ENCODE measurements at regions not wholly inside any gene's neighbourhood (a gene's known extent, or its start where the extent isn't known, plus 50 kb on each side); places are given as distances from the start of the nearest gene placed in this dataset.

DNA sequence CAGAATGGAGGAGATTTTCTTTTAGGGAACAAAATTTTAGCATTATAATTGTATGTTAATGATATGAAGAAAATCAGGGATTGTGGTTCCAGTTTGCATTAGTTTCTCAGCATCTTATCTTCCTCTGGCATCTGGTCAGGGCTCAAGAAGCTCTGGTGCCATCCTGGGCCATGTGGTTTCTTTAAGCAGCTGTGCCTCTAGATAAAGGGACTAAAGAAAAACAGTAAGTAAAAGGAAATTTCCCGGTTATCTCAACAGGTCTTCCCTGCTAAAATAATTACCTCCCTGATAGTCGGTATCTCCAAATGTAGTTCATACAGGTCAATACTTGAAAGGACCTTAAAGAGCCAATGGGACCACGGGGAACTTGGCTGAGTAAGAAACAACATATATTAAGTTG is 375.1 kb upstream of the RBMS3 start:
- no peak overlapping the region for H4K8ac ChIP-seq (ENCODE audit: low read depth, low read length)
- no peak overlapping the region for H3K27ac ChIP-seq (replicated peaks; ENCODE audit: low read length)
- H2AFZ ChIP-seq (ENCODE audit: low read length), result no peak overlapping the region
- no peak overlapping the region for H3K4me3 ChIP-seq (ENCODE audit: low read length in 2 of 2)
- DNase-seq (ENCODE audit: low spot score), result no peak
- no peak overlapping the region for H2AK5ac ChIP-seq (ENCODE audit: low read depth, low read length)
- no peak overlapping the region for H2BK5ac ChIP-seq (ENCODE audit: low read length)
- H3K4me2 ChIP-seq (ENCODE audit: insufficient read depth, low read length, poor library complexity, severe bottlenecking), result no peak overlapping the region
- H3K36me3 ChIP-seq (replicated peaks in 1 of 2; ENCODE audit: control insufficient read depth in 2 of 2, insufficient read depth in 2 of 2, low read length in 2 of 2), result no peaks in the 10 kb centered on the region
- H3K27me3 ChIP-seq (ENCODE audit: control insufficient read depth in 3 of 3, insufficient read depth in 3 of 3, low read depth in 1 of 3, low read length in 3 of 3), result peaks cover 0 to 32% (median 0%) of the 10 kb centered on the region in 3 experiments
- no peaks in the 10 kb centered on the region for H3K4me1 ChIP-seq (ENCODE audit: control insufficient read depth in 2 of 2, insufficient read depth in 1 of 2, low read depth in 1 of 2, low read length in 2 of 2)
- no peak overlapping the region for H3K14ac ChIP-seq (ENCODE audit: low read length)
- WGBS, 2 donors (ENCODE audit: extremely low coverage in 2 of 2, insufficient read length in 2 of 2, insufficient replicate concordance in 1 of 2), result no CpG with 5 or more reads among the region's 3 CpGs
- no peak overlapping the region for H3K18ac ChIP-seq (ENCODE audit: low read length)
- no peak overlapping the region for H3K23ac ChIP-seq (ENCODE audit: low read depth, low read length, poor library complexity)
- no peak overlapping the region for H2BK12ac ChIP-seq (ENCODE audit: low read length)
- no peak overlapping the region for H2BK15ac ChIP-seq (ENCODE audit: low read length)
- no peak overlapping the region for H3K4ac ChIP-seq (ENCODE audit: low read length)
- H3K9ac ChIP-seq (ENCODE audit: low read depth, low read length, poor library complexity), result no peak overlapping the region
- H4K91ac ChIP-seq (ENCODE audit: low read depth, low read length, poor library complexity), result no peak overlapping the region
- H3K9me3 ChIP-seq (replicated peaks in 1 of 2; ENCODE audit: control insufficient read depth in 2 of 2, insufficient read depth in 1 of 2, low read depth in 1 of 2, low read length in 2 of 2), result no peaks in the 10 kb centered on the region
- H3K79me1 ChIP-seq (ENCODE audit: low read depth, low read length), result no peaks in the 10 kb centered on the region
- no peak overlapping the region for H2BK120ac ChIP-seq (ENCODE audit: low read depth, low read length)

DNA sequence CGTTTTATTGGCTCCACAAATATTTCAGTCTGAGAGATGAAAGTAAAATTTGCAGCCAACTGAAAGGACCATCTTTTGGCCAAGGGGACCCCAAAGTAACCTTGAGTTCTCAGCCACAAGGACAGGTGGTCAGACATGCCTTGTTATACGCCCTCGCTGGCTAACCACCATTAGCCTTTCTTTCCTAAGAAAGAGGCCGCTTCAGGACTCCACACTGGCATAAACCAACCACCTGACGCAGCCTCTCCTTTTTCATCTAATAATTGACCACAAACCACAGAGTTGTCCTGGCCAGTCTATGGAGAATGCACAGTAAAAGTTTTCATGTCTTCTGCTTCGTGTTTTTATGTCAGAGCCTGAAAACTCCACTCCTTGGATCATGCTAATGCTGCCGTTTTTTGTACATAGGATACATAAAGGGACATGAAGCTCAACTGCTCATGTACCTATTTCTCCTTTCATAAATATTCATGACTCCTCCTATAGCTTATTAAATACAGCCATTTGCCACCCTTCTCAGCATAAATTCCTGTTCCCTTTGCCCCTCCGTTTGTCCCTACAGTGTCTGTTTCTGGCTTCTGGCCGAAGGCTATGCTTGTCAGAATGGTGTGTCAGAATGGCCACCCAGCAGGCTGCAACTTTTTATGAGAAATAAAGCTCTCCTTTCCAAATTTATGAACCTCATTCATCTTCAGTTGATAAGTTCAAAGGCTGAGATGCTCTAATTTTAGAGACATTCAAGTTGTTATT is 374.1 kb upstream of the RBMS3 start:
- H3K36me3 ChIP-seq (replicated peaks in 1 of 2; ENCODE audit: control insufficient read depth in 2 of 2, insufficient read depth in 2 of 2, low read length in 2 of 2), result no peaks in the 10 kb centered on the region
- no peak for DNase-seq (ENCODE audit: low spot score)
- H3K4me3 ChIP-seq (ENCODE audit: low read length in 2 of 2), result no peak overlapping the region
- H3K14ac ChIP-seq (ENCODE audit: low read length), result no peak overlapping the region
- H2BK12ac ChIP-seq (ENCODE audit: low read length), result no peak overlapping the region
- no peak overlapping the region for H2AFZ ChIP-seq (ENCODE audit: low read length)
- no peaks in the 10 kb centered on the region for H3K79me1 ChIP-seq (ENCODE audit: low read depth, low read length)
- H4K91ac ChIP-seq (ENCODE audit: low read depth, low read length, poor library complexity), result no peak overlapping the region
- no peak overlapping the region for H2BK15ac ChIP-seq (ENCODE audit: low read length)
- no peak overlapping the region for H3K9ac ChIP-seq (ENCODE audit: low read depth, low read length, poor library complexity)
- H3K4me1 ChIP-seq (ENCODE audit: control insufficient read depth in 2 of 2, insufficient read depth in 1 of 2, low read depth in 1 of 2, low read length in 2 of 2), result no peaks in the 10 kb centered on the region
- WGBS, 2 donors (ENCODE audit: extremely low coverage in 2 of 2, insufficient read length in 2 of 2, insufficient replicate concordance in 1 of 2), result no CpG with 5 or more reads among the region's 9 CpGs
- H3K9me3 ChIP-seq (replicated peaks in 1 of 2; ENCODE audit: control insufficient read depth in 2 of 2, insufficient read depth in 1 of 2, low read depth in 1 of 2, low read length in 2 of 2), result no peaks in the 10 kb centered on the region
- H3K23ac ChIP-seq (ENCODE audit: low read depth, low read length, poor library complexity), result no peak overlapping the region
- H3K27ac ChIP-seq (replicated peaks; ENCODE audit: low read length), result no peak overlapping the region
- no peak overlapping the region for H3K4me2 ChIP-seq (ENCODE audit: insufficient read depth, low read length, poor library complexity, severe bottlenecking)
- H2AK5ac ChIP-seq (ENCODE audit: low read depth, low read length), result no peak overlapping the region
- H2BK5ac ChIP-seq (ENCODE audit: low read length), result no peak overlapping the region
- H2BK120ac ChIP-seq (ENCODE audit: low read depth, low read length), result no peak overlapping the region
- H4K8ac ChIP-seq (ENCODE audit: low read depth, low read length), result no peak overlapping the region
- peaks cover 0 to 40% (median 0%) of the 10 kb centered on the region in 3 experiments for H3K27me3 ChIP-seq (ENCODE audit: control insufficient read depth in 3 of 3, insufficient read depth in 3 of 3, low read depth in 1 of 3, low read length in 3 of 3)
- no peak overlapping the region for H3K4ac ChIP-seq (ENCODE audit: low read length)
- H3K18ac ChIP-seq (ENCODE audit: low read length), result no peak overlapping the region

DNA sequence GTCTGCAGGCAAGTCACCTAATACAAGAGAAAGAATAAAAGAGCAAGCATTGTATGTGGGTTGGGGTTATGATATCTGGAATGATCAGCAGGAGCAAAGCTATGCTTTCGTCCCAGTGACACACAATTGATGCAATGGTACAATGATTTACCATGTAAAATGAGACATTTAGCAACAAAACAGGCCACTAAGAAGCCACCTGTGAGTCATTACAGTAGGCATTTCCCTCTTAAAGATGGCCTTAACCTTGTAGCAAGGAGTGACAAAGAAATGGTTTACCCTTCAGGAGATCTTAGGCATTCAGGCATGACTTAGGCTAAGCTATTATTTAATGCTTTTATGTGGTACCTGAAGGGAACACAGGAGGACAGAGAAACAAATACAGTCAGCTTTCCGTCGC is 373.3 kb upstream of the RBMS3 start:
- no peak for DNase-seq (ENCODE audit: low spot score)
- Histone ChIP-seq H3K4ac (ENCODE audit: low read length) (no peak overlapping the region), H2BK5ac (ENCODE audit: low read length) (no peak overlapping the region), H2BK12ac (ENCODE audit: low read length) (no peak overlapping the region), H3K14ac (ENCODE audit: low read length) (no peak overlapping the region), H3K27me3 (ENCODE audit: control insufficient read depth in 3 of 3, insufficient read depth in 3 of 3, low read depth in 1 of 3, low read length in 3 of 3) (peaks cover 0 to 49% (median 0%) of the 10 kb centered on the region in 3 experiments), H2BK15ac (ENCODE audit: low read length) (no peak overlapping the region), H3K79me1 (ENCODE audit: low read depth, low read length) (no peaks in the 10 kb centered on the region), H3K18ac (ENCODE audit: low read length) (no peak overlapping the region), H3K27ac (replicated peaks; ENCODE audit: low read length) (no peak overlapping the region), H3K4me3 (ENCODE audit: low read length in 2 of 2) (no peak overlapping the region), H4K8ac (ENCODE audit: low read depth, low read length) (no peak overlapping the region), H2AK5ac (ENCODE audit: low read depth, low read length) (no peak overlapping the region), H4K91ac (ENCODE audit: low read depth, low read length, poor library complexity) (no peak overlapping the region), H3K9me3 (replicated peaks in 1 of 2; ENCODE audit: control insufficient read depth in 2 of 2, insufficient read depth in 1 of 2, low read depth in 1 of 2, low read length in 2 of 2) (no peaks in the 10 kb centered on the region), H2AFZ (ENCODE audit: low read length) (no peak overlapping the region), H2BK120ac (ENCODE audit: low read depth, low read length) (no peak overlapping the region), H3K9ac (ENCODE audit: low read depth, low read length, poor library complexity) (no peak overlapping the region), H3K4me2 (ENCODE audit: insufficient read depth, low read length, poor library complexity, severe bottlenecking) (no peak overlapping the region), H3K36me3 (replicated peaks in 1 of 2; ENCODE audit: control insufficient read depth in 2 of 2, insufficient read depth in 2 of 2, low read length in 2 of 2) (no peaks in the 10 kb centered on the region), H3K23ac (ENCODE audit: low read depth, low read length, poor library complexity) (no peak overlapping the region), H3K4me1 (ENCODE audit: control insufficient read depth in 2 of 2, insufficient read depth in 1 of 2, low read depth in 1 of 2, low read length in 2 of 2) (no peaks in the 10 kb centered on the region)
- no CpG with 5 or more reads among the region's 3 CpGs for WGBS, 2 donors (ENCODE audit: extremely low coverage in 2 of 2, insufficient read length in 2 of 2, insufficient replicate concordance in 1 of 2)

DNA sequence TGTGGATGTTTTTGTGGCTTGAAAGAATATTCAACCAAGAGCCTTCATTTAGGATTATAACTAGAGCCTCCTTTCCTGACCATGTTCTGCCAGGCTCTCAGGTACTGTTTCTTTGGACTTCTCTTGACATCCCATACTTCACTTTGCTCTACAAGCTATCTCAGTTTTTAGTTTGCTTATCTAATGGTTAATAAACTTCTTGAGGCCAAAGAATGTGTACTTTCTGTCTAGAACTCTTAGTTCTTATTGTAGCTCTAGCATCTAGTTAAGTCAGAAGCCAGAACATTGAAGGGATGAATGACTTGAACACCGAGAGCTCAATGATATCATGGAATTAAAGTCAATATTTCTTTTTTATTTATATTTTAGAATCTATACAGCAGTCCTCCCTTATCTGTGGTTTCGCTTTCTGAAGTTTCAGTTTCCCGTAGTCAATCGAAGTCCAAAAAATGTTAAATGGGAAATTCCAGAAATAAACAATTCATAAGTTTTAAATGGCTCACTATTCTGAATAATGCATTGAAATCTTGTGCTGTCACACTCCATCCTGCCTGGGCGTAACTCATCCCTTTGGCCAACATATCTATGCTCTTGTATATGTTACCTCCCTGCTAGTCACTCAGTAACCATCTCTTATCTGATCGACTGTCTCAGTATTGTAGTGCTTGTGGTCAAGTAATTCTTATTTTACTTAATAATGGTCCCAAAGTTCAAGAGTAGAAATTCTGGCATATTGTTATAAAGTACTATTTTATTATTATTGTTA is 368.6 kb upstream of the RBMS3 start:
- no CpG with 5 or more reads among the region's 6 CpGs for WGBS, 2 donors (ENCODE audit: extremely low coverage in 2 of 2, insufficient read length in 2 of 2, insufficient replicate concordance in 1 of 2)
- Histone ChIP-seq H3K4me2 (ENCODE audit: insufficient read depth, low read length, poor library complexity, severe bottlenecking) (no peak overlapping the region), H3K9ac (ENCODE audit: low read depth, low read length, poor library complexity) (no peak overlapping the region), H2BK12ac (ENCODE audit: low read length) (no peak overlapping the region), H3K4ac (ENCODE audit: low read length) (no peak overlapping the region), H3K36me3 (replicated peaks in 1 of 2; ENCODE audit: control insufficient read depth in 2 of 2, insufficient read depth in 2 of 2, low read length in 2 of 2) (no peaks in the 10 kb centered on the region), H3K9me3 (replicated peaks in 1 of 2; ENCODE audit: control insufficient read depth in 2 of 2, insufficient read depth in 1 of 2, low read depth in 1 of 2, low read length in 2 of 2) (no peaks in the 10 kb centered on the region), H2BK15ac (ENCODE audit: low read length) (no peak overlapping the region), H2BK120ac (ENCODE audit: low read depth, low read length) (no peak overlapping the region), H2AFZ (ENCODE audit: low read length) (no peak overlapping the region), H3K27ac (replicated peaks; ENCODE audit: low read length) (peak overlapping the region; percentile 41), H3K23ac (ENCODE audit: low read depth, low read length, poor library complexity) (no peak overlapping the region), H2AK5ac (ENCODE audit: low read depth, low read length) (no peak overlapping the region), H3K4me3 (ENCODE audit: low read length in 2 of 2) (no peak overlapping the region), H3K4me1 (ENCODE audit: control insufficient read depth in 2 of 2, insufficient read depth in 1 of 2, low read depth in 1 of 2, low read length in 2 of 2) (peaks cover 3 to 6% of the 10 kb centered on the region in 2 donors), H3K27me3 (ENCODE audit: control insufficient read depth in 3 of 3, insufficient read depth in 3 of 3, low read depth in 1 of 3, low read length in 3 of 3) (peaks cover 0 to 57% (median 0%) of the 10 kb centered on the region in 3 experiments), H3K14ac (ENCODE audit: low read length) (no peak overlapping the region), H4K8ac (ENCODE audit: low read depth, low read length) (no peak overlapping the region), H2BK5ac (ENCODE audit: low read length) (no peak overlapping the region), H3K79me1 (ENCODE audit: low read depth, low read length) (no peaks in the 10 kb centered on the region), H3K18ac (ENCODE audit: low read length) (no peak overlapping the region), H4K91ac (ENCODE audit: low read depth, low read length, poor library complexity) (no peak overlapping the region)
- no peak for DNase-seq (ENCODE audit: low spot score)
